Effector memory CD8-positive, alpha-beta T cell (primary cell): ENCODE measurements at regions not wholly inside any gene's neighbourhood (a gene's known extent, or its start where the extent isn't known, plus 50 kb on each side); places are given as distances from the start of the nearest gene placed in this dataset.

Experiments used
- ATAC-seq: fragments of 150-1000 bp; cut with Tn5 transposase; replicated peaks from 2 replicates; pipeline ENCODE4 v1.10.0; 2021; ENCODE audit warnings: mild to moderate bottlenecking, moderate library complexity
- DNase-seq, 3 experiments: peaks; one replicate each; pipeline ENCODE4 v3.0.0; 2021
- H3K27ac Mint-ChIP-seq, 2 donors: one replicate each; pipeline ENCODE4 v1.8.0; 2022; ENCODE audit warnings: mild to moderate bottlenecking in 2 of 2, mixed read lengths in 2 of 2, moderate library complexity in 2 of 2
- H3K27me3 Mint-ChIP-seq, 2 donors: one replicate each; pipeline ENCODE4 v1.8.0; 2022; ENCODE audit warnings: mixed read lengths in 2 of 2
- H3K36me3 Mint-ChIP-seq: one replicate; pipeline ENCODE4 v1.8.0; 2022; ENCODE audit warnings: mild to moderate bottlenecking, moderate library complexity, mixed read lengths; ENCODE audit not compliant: insufficient read depth
- H3K4me1 Mint-ChIP-seq, 2 donors: one replicate each; pipeline ENCODE4 v1.8.0; 2022; ENCODE audit warnings: low read depth in 2 of 2, mixed read lengths in 2 of 2
- H3K4me3 Mint-ChIP-seq, 2 donors: one replicate each; pipeline ENCODE4 v1.8.0; 2022; ENCODE audit warnings: mild to moderate bottlenecking in 2 of 2, mixed read lengths in 2 of 2, moderate library complexity in 2 of 2
- H3K9me3 Mint-ChIP-seq, 2 donors: one replicate each; pipeline ENCODE4 v1.8.0; 2022; ENCODE audit warnings: mixed read lengths in 2 of 2

- H3K4me1 Mint-ChIP-seq = no peaks in the 10 kb centered on the region
- no peak for DNase-seq
- H3K4me3 Mint-ChIP-seq = no peak overlapping the region
- ATAC-seq = no peak
- no peaks in the 10 kb centered on the region for H3K9me3 Mint-ChIP-seq
- H3K36me3 Mint-ChIP-seq = no peaks in the 10 kb centered on the region
- H3K27me3 Mint-ChIP-seq = peaks cover 0 to 11% of the 10 kb centered on the region in 2 donors
- no peak overlapping the region for H3K27ac Mint-ChIP-seq
These were observed 728.7 kb upstream of the TMEM132C start for GRCh38 chr12:127538316-127538715.

DNA sequence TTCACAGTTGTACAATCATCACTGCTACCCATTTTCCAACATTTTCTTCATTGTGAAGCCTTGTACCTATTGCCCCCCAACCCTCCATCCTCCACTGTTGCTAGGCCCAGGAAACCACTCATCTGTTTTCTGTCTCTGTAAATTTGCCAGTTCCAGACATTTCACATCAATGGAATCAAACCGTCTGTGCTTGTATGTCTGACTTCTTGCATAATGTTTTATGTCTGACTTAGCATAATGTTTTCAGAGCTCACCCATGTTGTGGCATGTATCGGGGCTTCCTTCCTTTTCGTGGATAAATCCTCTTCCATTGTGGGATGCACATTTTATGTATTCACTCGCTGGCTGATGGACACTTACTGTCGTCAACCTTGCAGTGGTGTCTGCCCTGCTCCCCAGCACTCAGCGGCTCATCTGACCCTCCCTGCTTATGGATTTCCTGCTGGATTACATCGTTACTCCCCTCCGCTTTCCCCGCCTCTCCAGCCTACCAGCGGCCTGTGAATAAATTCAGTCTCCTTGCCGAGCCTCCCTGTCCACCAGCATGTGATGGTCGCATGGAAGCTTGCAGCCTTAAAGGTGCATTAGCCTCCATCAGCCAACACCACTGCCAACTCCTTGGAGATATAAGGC is 727.6 kb upstream of the TMEM132C start:
- no peak overlapping the region for H3K27ac Mint-ChIP-seq
- no peaks in the 10 kb centered on the region for H3K9me3 Mint-ChIP-seq
- H3K4me3 Mint-ChIP-seq = no peak overlapping the region
- H3K27me3 Mint-ChIP-seq = peaks cover 0 to 11% of the 10 kb centered on the region in 2 donors
- no peaks in the 10 kb centered on the region for H3K4me1 Mint-ChIP-seq
- ATAC-seq = no peak
- DNase-seq = no peak
- no peaks in the 10 kb centered on the region for H3K36me3 Mint-ChIP-seq

DNA sequence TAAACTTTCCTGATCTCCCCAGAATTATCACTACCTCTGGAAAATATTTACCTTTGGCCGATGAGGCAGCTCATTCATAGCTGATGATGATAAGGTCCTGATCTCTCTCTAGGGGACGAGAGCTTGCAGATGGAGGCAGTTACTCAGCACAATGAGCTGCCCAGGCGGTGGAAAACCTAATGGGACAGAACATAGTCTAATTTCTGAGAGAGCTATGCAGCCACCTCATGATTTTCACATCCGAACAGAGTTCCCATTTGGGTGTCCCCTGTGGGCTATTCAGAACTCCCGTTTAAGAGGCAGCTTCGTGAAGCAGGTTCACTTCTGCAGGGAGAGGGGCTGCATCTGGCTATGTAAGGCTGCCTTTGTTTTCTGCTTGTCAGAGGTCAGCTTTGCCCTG is 724.6 kb upstream of the TMEM132C start:
- Mint-ChIP-seq H3K4me3 (no peak overlapping the region), H3K27me3 (peaks cover 0 to 11% of the 10 kb centered on the region in 2 donors)
- ATAC-seq = no peak

GRCh38 chr12:127542931-127543330 is 724.0 kb upstream of the TMEM132C start:
- Mint-ChIP-seq H3K27me3 (peaks cover 0 to 11% of the 10 kb centered on the region in 2 donors), H3K9me3 (no peaks in the 10 kb centered on the region), H3K36me3 (no peaks in the 10 kb centered on the region), H3K27ac (no peak overlapping the region), H3K4me1 (no peaks in the 10 kb centered on the region), H3K4me3 (no peak overlapping the region)
- DNase-seq = no peak
- no peak for ATAC-seq

More for the DNA sequence above, 724.6 kb upstream of the TMEM132C start:
- no peak overlapping the region for H3K27ac Mint-ChIP-seq
- no peak for DNase-seq
- H3K4me1 Mint-ChIP-seq = no peaks in the 10 kb centered on the region
- H3K9me3 Mint-ChIP-seq = no peaks in the 10 kb centered on the region
- H3K36me3 Mint-ChIP-seq = no peaks in the 10 kb centered on the region

DNA sequence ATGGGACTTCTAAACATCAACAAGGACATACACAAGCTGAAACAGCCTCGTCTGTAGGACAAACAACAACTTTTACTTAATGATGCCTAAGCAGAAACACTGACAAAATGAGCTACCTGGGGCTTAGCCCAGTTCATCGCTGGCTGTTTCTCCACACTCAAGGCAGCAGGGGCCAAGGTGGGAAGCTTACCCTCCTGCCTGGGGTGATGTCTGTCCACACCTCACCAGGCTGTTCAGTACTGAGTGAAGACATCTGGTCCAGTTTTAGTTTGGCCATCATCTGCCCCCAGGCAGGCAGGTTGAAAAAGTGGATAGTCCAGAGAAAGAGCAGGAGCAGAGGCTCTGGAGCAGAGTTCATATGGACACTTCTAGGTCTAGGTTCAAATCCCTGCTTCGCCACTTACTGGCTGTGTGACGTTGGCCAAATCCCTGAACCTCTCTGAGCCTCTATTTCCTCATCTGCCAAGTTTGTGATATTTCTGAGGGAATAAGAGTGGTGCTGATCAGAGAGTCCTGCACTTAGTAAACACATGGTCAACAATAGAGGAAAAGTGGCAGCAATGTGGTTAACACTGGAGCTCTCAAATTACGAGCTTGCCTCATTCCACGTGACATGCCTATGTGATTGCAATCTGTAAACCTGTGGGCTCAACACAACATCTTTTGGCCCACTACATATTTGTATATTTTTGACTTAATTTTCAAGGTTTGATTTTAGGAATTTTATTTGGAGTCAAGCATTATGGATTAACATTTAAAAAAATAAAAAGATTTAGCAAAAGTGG is 720.1 kb upstream of the TMEM132C start:
- DNase-seq = no peak
- peaks cover 0 to 1% of the 10 kb centered on the region in 2 donors for H3K9me3 Mint-ChIP-seq
- H3K4me1 Mint-ChIP-seq = no peaks in the 10 kb centered on the region
- H3K36me3 Mint-ChIP-seq = no peaks in the 10 kb centered on the region
- H3K4me3 Mint-ChIP-seq = no peak overlapping the region
- no peak for ATAC-seq
- H3K27ac Mint-ChIP-seq = no peak overlapping the region
- H3K27me3 Mint-ChIP-seq = peaks cover 0 to 17% of the 10 kb centered on the region in 2 donors

- ATAC-seq (no peak), DNase-seq (no peak)
- no peaks in the 10 kb centered on the region for H3K4me1 Mint-ChIP-seq
- peaks cover 0 to 6% of the 10 kb centered on the region in 2 donors for H3K27me3 Mint-ChIP-seq
- H3K9me3 Mint-ChIP-seq = peaks cover 0 to 4% of the 10 kb centered on the region in 2 donors
- no peaks in the 10 kb centered on the region for H3K36me3 Mint-ChIP-seq
- no peak overlapping the region for H3K27ac Mint-ChIP-seq
- H3K4me3 Mint-ChIP-seq = no peak overlapping the region
These were observed 718.8 kb upstream of the TMEM132C start for GRCh38 chr12:127548123-127548553.

DNA sequence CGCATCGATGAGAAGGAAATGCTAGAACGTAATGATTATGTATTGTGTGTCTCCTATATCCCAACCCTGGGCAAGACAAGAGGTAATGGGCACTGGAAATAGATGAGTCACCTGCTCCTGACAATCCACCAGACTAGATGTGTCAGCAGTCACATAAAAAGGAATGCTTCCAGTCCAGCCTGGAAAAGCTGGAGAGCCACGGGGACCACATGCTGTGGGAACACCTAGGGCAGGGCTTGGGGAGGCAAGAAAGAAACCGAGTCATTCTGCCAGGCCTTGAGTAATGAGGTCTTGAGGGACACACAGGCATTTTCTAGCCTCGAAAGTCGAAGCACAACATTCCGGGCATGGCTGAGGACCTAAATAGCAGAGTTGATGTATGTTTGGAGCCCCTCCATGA is 716.7 kb upstream of the TMEM132C start:
- Mint-ChIP-seq H3K4me3 (no peak overlapping the region), H3K9me3 (peaks cover 0 to 4% of the 10 kb centered on the region in 2 donors), H3K36me3 (no peaks in the 10 kb centered on the region), H3K4me1 (no peaks in the 10 kb centered on the region), H3K27me3 (peaks cover 0 to 6% of the 10 kb centered on the region in 2 donors), H3K27ac (no peak overlapping the region)
- DNase-seq = no peak
- ATAC-seq = no peak

GRCh38 chr12:127552838-127553237 is 714.1 kb upstream of the TMEM132C start:
- H3K4me3 Mint-ChIP-seq = no peak overlapping the region
- no peak overlapping the region for H3K27ac Mint-ChIP-seq
- peaks cover 0 to 6% of the 10 kb centered on the region in 2 donors for H3K27me3 Mint-ChIP-seq
- ATAC-seq (no peak), DNase-seq (no peak)
- H3K9me3 Mint-ChIP-seq = peaks cover 0 to 6% of the 10 kb centered on the region in 2 donors
- no peaks in the 10 kb centered on the region for H3K36me3 Mint-ChIP-seq
- H3K4me1 Mint-ChIP-seq = no peaks in the 10 kb centered on the region

- DNase-seq (no peak), ATAC-seq (no peak)
- Mint-ChIP-seq H3K36me3 (peaks cover 3% of the 10 kb centered on the region), H3K9me3 (peaks cover 0 to 6% of the 10 kb centered on the region in 2 donors), H3K27ac (no peak overlapping the region), H3K27me3 (peaks cover 0 to 2% of the 10 kb centered on the region in 2 donors), H3K4me3 (no peak overlapping the region), H3K4me1 (peaks cover 8 to 12% of the 10 kb centered on the region in 2 donors)
These were observed 711.9 kb upstream of the TMEM132C start for GRCh38 chr12:127555071-127555470.

DNA sequence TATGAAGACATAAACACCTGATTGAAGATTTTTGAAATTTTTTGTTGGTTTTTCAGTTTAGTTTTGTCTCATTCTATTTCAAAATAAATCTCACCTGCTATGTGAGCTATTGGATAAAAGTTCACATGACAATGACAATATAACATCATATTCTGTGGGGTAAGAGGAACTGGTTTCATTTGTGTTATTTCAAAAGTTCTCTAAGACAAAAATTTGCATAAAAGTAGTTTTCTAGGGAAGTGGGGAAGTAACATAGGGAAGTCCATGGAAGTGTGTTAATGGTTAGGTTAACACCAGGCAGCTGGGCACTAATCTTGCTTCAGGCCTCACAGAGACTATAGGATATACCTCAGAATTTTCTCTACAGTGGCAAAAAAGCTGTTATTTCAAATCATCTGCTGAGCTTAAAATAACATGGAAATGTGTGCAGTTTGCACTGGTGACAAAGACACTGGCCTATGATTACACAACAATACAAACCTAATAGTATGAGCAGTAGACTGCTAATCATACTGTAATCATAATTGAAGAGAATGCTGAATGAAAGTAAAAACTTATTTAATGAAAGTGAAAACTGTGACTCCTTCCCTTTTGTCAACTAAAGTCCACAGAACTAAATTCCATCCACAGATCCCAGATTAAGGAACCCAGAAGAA is 710.6 kb upstream of the TMEM132C start:
- no peak overlapping the region for H3K4me3 Mint-ChIP-seq
- H3K36me3 Mint-ChIP-seq = peaks cover 3% of the 10 kb centered on the region
- no peak for ATAC-seq
- DNase-seq = no peak
- no peak overlapping the region for H3K27ac Mint-ChIP-seq
- H3K9me3 Mint-ChIP-seq = peaks cover 0 to 4% of the 10 kb centered on the region in 2 donors
- no peaks in the 10 kb centered on the region for H3K27me3 Mint-ChIP-seq
- peaks cover 8 to 12% of the 10 kb centered on the region in 2 donors for H3K4me1 Mint-ChIP-seq

GRCh38 chr12:127558361-127558760 is 708.6 kb upstream of the TMEM132C start:
- peaks cover 0 to 2% of the 10 kb centered on the region in 2 donors for H3K9me3 Mint-ChIP-seq
- H3K27me3 Mint-ChIP-seq = no peaks in the 10 kb centered on the region
- peaks cover 3% of the 10 kb centered on the region for H3K36me3 Mint-ChIP-seq
- ATAC-seq (no peak), DNase-seq (no peak)
- peaks cover 8 to 12% of the 10 kb centered on the region in 2 donors for H3K4me1 Mint-ChIP-seq
- no peak overlapping the region for H3K27ac Mint-ChIP-seq
- no peak overlapping the region for H3K4me3 Mint-ChIP-seq

DNA sequence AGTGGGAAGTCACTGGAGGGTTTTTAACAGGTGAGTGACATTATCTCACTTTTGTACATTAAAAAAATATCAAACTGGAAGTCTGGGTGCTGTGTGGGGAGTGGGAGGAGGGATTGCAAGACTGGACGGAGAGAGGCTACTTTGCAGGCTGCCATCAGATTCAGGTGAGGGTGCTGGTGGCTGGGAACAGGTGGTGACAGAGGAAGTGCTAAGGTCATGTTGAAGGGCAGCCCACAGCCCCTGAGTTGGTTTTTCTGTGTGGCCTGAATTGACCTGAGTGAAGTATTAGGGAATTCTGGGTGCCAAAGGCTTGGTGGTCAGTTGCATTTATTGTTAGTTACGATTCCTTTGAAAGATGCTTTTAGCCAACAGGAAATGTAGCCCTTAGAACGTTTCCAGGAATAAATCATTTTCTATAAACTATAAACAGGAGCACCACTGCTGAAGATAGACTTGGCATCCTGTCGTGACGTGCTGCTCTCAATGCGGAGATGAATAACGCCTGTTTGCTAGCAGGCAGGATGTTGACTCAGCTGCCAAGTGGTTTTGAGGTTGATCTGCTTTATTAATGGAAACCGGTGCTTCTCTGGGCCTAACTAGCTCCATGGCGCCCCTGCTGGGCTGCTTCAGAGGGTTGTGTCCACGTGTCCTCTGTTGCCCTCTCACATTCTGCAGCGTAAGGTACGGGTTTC is 707.5 kb upstream of the TMEM132C start:
- ATAC-seq = peak; percentile 97
- Mint-ChIP-seq H3K27ac (peak overlapping the region; percentile 50 to 82), H3K4me3 (peak overlapping the region in 1 of 2 donors; percentile 49), H3K27me3 (no peaks in the 10 kb centered on the region), H3K36me3 (peaks cover 3% of the 10 kb centered on the region), H3K9me3 (peaks cover 0 to 2% of the 10 kb centered on the region in 2 donors), H3K4me1 (peaks cover 8 to 12% of the 10 kb centered on the region in 2 donors)
- peak; percentile 23 to 66 (median 65) for DNase-seq

- ATAC-seq (no peak), DNase-seq (no peak)
- Mint-ChIP-seq H3K4me1 (peaks cover 8 to 12% of the 10 kb centered on the region in 2 donors), H3K36me3 (peaks cover 3% of the 10 kb centered on the region), H3K4me3 (peak overlapping the region in 1 of 2 donors; percentile 49), H3K27ac (peak overlapping the region in 1 of 2 donors; percentile 82), H3K27me3 (no peaks in the 10 kb centered on the region), H3K9me3 (peaks cover 0 to 2% of the 10 kb centered on the region in 2 donors)
These were observed 706.9 kb upstream of the TMEM132C start for GRCh38 chr12:127560041-127560478.
